ENCODE measurements at regions not wholly inside any gene's neighbourhood (a gene's known extent, or its start where the extent isn't known, plus 50 kb on each side); places are given as distances from the start of the nearest gene placed in this dataset.
A peak's percentile ranks its signal among the peaks of the same experiment; 100 is the strongest.

GRCh38 chr3:30473374-30474051 is 132.9 kb upstream of the TGFBR2 start:
- Mint-ChIP-seq H3K4me3 (no peak overlapping the region), H3K27me3 (ENCODE audit: low read depth, poor library complexity) (no peaks in the 10 kb centered on the region), H3K36me3 (ENCODE audit: low read depth) (no peaks in the 10 kb centered on the region), H3K27ac (no peak overlapping the region), H3K4me1 (no peaks in the 10 kb centered on the region), H3K9me3 (peaks cover 9% of the 10 kb centered on the region)
- TF ChIP-seq CTCF (IDR thresholded peaks at IDR 0.05), result no peak
- DNase-seq, result no peak

- no peaks in the 10 kb centered on the region for H3K4me1 Mint-ChIP-seq
- H3K36me3 Mint-ChIP-seq (ENCODE audit: low read depth), result no peaks in the 10 kb centered on the region
- H3K4me3 Mint-ChIP-seq, result no peak overlapping the region
- DNase-seq, result no peak
- H3K27me3 Mint-ChIP-seq (ENCODE audit: low read depth, poor library complexity), result no peaks in the 10 kb centered on the region
- H3K27ac Mint-ChIP-seq, result no peak overlapping the region
- TF ChIP-seq CTCF (IDR thresholded peaks at IDR 0.05), result no peak
- H3K9me3 Mint-ChIP-seq, result peaks cover 12% of the 10 kb centered on the region
Observed at GRCh38 chr3:30474371-30474770, 132.0 kb upstream of the TGFBR2 start.

- H3K9me3 Mint-ChIP-seq, result peaks cover 17% of the 10 kb centered on the region
- no peak for DNase-seq
- no peaks in the 10 kb centered on the region for H3K4me1 Mint-ChIP-seq
- H3K27me3 Mint-ChIP-seq (ENCODE audit: low read depth, poor library complexity), result no peaks in the 10 kb centered on the region
- no peak overlapping the region for H3K4me3 Mint-ChIP-seq
- no peak for TF ChIP-seq CTCF (IDR thresholded peaks at IDR 0.05)
- no peak overlapping the region for H3K27ac Mint-ChIP-seq
- H3K36me3 Mint-ChIP-seq (ENCODE audit: low read depth), result no peaks in the 10 kb centered on the region
Observed at GRCh38 chr3:30475038-30475808, 131.2 kb upstream of the TGFBR2 start.

GRCh38 chr3:30475809-30476178 is 130.6 kb upstream of the TGFBR2 start:
- no peak for DNase-seq
- no peak for TF ChIP-seq CTCF (IDR thresholded peaks at IDR 0.05)
- H3K27ac Mint-ChIP-seq, result peak overlapping the region; percentile 52
- no peak overlapping the region for H3K4me3 Mint-ChIP-seq
- H3K36me3 Mint-ChIP-seq (ENCODE audit: low read depth), result no peaks in the 10 kb centered on the region
- H3K27me3 Mint-ChIP-seq (ENCODE audit: low read depth, poor library complexity), result no peaks in the 10 kb centered on the region
- H3K4me1 Mint-ChIP-seq, result no peaks in the 10 kb centered on the region
- H3K9me3 Mint-ChIP-seq, result peaks cover 17% of the 10 kb centered on the region

GRCh38 chr3:30476368-30477084 is 129.9 kb upstream of the TGFBR2 start:
- Mint-ChIP-seq H3K4me1 (no peaks in the 10 kb centered on the region), H3K27me3 (ENCODE audit: low read depth, poor library complexity) (no peaks in the 10 kb centered on the region), H3K36me3 (ENCODE audit: low read depth) (no peaks in the 10 kb centered on the region), H3K4me3 (no peak overlapping the region), H3K9me3 (peaks cover 17% of the 10 kb centered on the region), H3K27ac (no peak overlapping the region)
- no peak for TF ChIP-seq CTCF (IDR thresholded peaks at IDR 0.05)
- no peak for DNase-seq
